ENCODE measurements at regions not wholly inside any gene's neighbourhood (a gene's known extent, or its start where the extent isn't known, plus 50 kb on each side); places are given as distances from the start of the nearest gene placed in this dataset.

DNA sequence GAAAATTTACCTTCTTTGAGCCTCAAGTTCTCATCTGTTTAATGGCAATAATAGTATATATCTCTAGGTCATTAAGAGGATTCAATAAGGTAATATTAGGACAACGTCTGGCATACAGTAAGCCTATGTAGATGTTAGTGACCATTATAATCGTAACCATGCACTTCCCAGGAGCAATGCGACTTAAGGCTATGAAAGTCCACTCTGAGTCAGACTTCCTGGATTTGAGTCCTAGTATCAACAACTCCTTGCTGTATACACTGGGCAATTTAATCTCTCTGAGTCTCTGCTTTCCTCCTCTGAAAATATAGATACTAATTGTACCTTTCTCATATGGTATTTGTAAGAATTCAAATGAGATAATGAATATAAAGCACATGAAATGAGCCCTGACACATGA, 168.1 kb upstream of the HDDC2 start:
- Histone ChIP-seq H3K27ac (ENCODE audit: low read length) (no peak overlapping the region), H3K79me2 (ENCODE audit: low read length) (no peaks in the 10 kb centered on the region), H3F3A (ENCODE audit: low read length, unreplicated experiment) (no peaks in the 10 kb centered on the region), H3K9me2 (replicated peaks; ENCODE audit: low read length) (no peaks in the 10 kb centered on the region), H2AFZ (ENCODE audit: low read length) (no peak overlapping the region), H3K36me3 (ENCODE audit: low read depth, low read length) (no peaks in the 10 kb centered on the region), H3K27me3 (ENCODE audit: low read length) (peaks cover 10% of the 10 kb centered on the region), H3K4me1 (ENCODE audit: insufficient read depth, low read length) (no peaks in the 10 kb centered on the region), H3K9ac (ENCODE audit: low read length) (no peak overlapping the region), H3K4me3 (ENCODE audit: low read length) (no peak overlapping the region), H4K20me1 (ENCODE audit: low read length) (no peaks in the 10 kb centered on the region), H3K9me3 (ENCODE audit: low read length) (no peaks in the 10 kb centered on the region), H3K4me2 (ENCODE audit: low read length) (no peak overlapping the region)
- POLR2A ChIA-PET (ENCODE audit: unreplicated experiment): no interaction called here
- ATAC-seq (no peak), DNase-seq (no peak)
- BruUV-seq (replicated peaks): no TSS peak
- CTCF ChIA-PET: no interaction called here
- intact Hi-C loops (cut with micrococcal nuclease): no loop called here
- TF ChIP-seq EZH2 (IDR thresholded peaks at IDR 0.05; ENCODE audit: low read length, unreplicated experiment): no peak
- TF ChIP-seq, protein P1, sequence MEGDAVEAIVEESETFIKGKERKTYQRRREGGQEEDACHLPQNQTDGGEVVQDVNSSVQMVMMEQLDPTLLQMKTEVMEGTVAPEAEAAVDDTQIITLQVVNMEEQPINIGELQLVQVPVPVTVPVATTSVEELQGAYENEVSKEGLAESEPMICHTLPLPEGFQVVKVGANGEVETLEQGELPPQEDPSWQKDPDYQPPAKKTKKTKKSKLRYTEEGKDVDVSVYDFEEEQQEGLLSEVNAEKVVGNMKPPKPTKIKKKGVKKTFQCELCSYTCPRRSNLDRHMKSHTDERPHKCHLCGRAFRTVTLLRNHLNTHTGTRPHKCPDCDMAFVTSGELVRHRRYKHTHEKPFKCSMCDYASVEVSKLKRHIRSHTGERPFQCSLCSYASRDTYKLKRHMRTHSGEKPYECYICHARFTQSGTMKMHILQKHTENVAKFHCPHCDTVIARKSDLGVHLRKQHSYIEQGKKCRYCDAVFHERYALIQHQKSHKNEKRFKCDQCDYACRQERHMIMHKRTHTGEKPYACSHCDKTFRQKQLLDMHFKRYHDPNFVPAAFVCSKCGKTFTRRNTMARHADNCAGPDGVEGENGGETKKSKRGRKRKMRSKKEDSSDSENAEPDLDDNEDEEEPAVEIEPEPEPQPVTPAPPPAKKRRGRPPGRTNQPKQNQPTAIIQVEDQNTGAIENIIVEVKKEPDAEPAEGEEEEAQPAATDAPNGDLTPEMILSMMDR (conservative IDR thresholded peaks at IDR 0.05; ENCODE audit: low read depth, low read length): no peak
- no peak for TF ChIP-seq EZH2phosphoT487 (IDR thresholded peaks at IDR 0.05; ENCODE audit: borderline replicate concordance, low read length)

GRCh38 chr6:125471667-125472066, 169.9 kb upstream of the HDDC2 start:
- BruUV-seq (replicated peaks): no TSS peak
- no peak overlapping the region for H3K4me3 ChIP-seq (ENCODE audit: low read length)
- ChIA-PET CTCF (no interaction called here), POLR2A (ENCODE audit: unreplicated experiment) (no interaction called here)
- H3K27ac ChIP-seq (ENCODE audit: low read length): no peak overlapping the region
- no peaks in the 10 kb centered on the region for H3K4me1 ChIP-seq (ENCODE audit: insufficient read depth, low read length)
- no peaks in the 10 kb centered on the region for H3K36me3 ChIP-seq (ENCODE audit: low read depth, low read length)
- H3K9me3 ChIP-seq (ENCODE audit: low read length): no peaks in the 10 kb centered on the region
- no peak overlapping the region for H2AFZ ChIP-seq (ENCODE audit: low read length)
- H3K4me2 ChIP-seq (ENCODE audit: low read length): no peak overlapping the region
- peaks cover 15% of the 10 kb centered on the region for H3K27me3 ChIP-seq (ENCODE audit: low read length)
- H3K79me2 ChIP-seq (ENCODE audit: low read length): no peaks in the 10 kb centered on the region
- ATAC-seq: no peak
- no peak overlapping the region for H3K9ac ChIP-seq (ENCODE audit: low read length)
- TF ChIP-seq EZH2phosphoT487 (IDR thresholded peaks at IDR 0.05; ENCODE audit: borderline replicate concordance, low read length) (no peak), EZH2 (IDR thresholded peaks at IDR 0.05; ENCODE audit: low read length, unreplicated experiment) (no peak)
- TF ChIP-seq, protein P1 (conservative IDR thresholded peaks at IDR 0.05; ENCODE audit: low read depth, low read length): no peak
- H4K20me1 ChIP-seq (ENCODE audit: low read length): no peaks in the 10 kb centered on the region
- intact Hi-C loops (cut with micrococcal nuclease): no loop called here
- H3K9me2 ChIP-seq (replicated peaks; ENCODE audit: low read length): no peaks in the 10 kb centered on the region
- DNase-seq: no peak
- no peaks in the 10 kb centered on the region for H3F3A ChIP-seq (ENCODE audit: low read length, unreplicated experiment)

DNA sequence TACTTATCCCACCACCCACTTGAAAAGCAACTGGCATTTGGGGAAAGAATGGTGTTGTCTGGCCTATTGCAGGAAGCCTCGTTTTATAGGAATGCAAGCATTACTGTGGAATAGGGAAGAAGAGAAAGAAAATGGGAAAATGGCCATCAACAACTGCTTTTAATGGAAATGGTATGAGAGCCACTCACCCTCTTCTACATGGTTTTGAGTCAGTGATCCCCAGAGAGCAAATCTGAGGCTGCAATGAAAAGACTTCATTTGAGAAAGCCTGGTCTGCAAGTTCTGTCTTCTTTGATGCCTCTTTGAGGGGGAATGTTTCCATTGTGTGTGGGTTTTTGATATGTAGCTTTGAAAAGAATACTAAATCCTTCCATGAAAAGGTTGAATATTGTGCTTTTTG, 172.3 kb upstream of the HDDC2 start:
- Histone ChIP-seq H3K4me3 (ENCODE audit: low read length) (no peak overlapping the region), H3F3A (ENCODE audit: low read length, unreplicated experiment) (no peaks in the 10 kb centered on the region), H3K79me2 (ENCODE audit: low read length) (no peaks in the 10 kb centered on the region), H4K20me1 (ENCODE audit: low read length) (no peaks in the 10 kb centered on the region), H3K9me2 (replicated peaks; ENCODE audit: low read length) (no peaks in the 10 kb centered on the region), H3K9me3 (ENCODE audit: low read length) (no peaks in the 10 kb centered on the region), H3K4me1 (ENCODE audit: insufficient read depth, low read length) (no peaks in the 10 kb centered on the region), H3K27me3 (ENCODE audit: low read length) (peaks cover 16% of the 10 kb centered on the region), H3K36me3 (ENCODE audit: low read depth, low read length) (no peaks in the 10 kb centered on the region), H3K9ac (ENCODE audit: low read length) (no peak overlapping the region), H3K27ac (ENCODE audit: low read length) (no peak overlapping the region), H3K4me2 (ENCODE audit: low read length) (no peak overlapping the region), H2AFZ (ENCODE audit: low read length) (no peak overlapping the region)
- ChIA-PET CTCF (no interaction called here), POLR2A (ENCODE audit: unreplicated experiment) (no interaction called here)
- no TSS peak for BruUV-seq (replicated peaks)
- no peak for ATAC-seq
- TF ChIP-seq EZH2 (IDR thresholded peaks at IDR 0.05; ENCODE audit: low read length, unreplicated experiment) (no peak), EZH2phosphoT487 (IDR thresholded peaks at IDR 0.05; ENCODE audit: borderline replicate concordance, low read length) (no peak)
- TF ChIP-seq, protein P1 (conservative IDR thresholded peaks at IDR 0.05; ENCODE audit: low read depth, low read length): no peak
- intact Hi-C loops (cut with micrococcal nuclease): no loop called here
- DNase-seq: no peak

All from PC-3 (cell line).